ENCODE measurements at regions not wholly inside any gene's neighbourhood (a gene's known extent, or its start where the extent isn't known, plus 50 kb on each side); places are given as distances from the start of the nearest gene placed in this dataset.

GRCh38 chr5:61653807-61654580 is 321.9 kb downstream of the ZSWIM6 start:
- DNase-seq = no peak

- no peak for DNase-seq
Observed at GRCh38 chr5:61654876-61655275, 322.8 kb downstream of the ZSWIM6 start.

- no peak for DNase-seq
Observed at GRCh38 chr5:61657010-61657409, 325.0 kb downstream of the ZSWIM6 start.

- no peak for DNase-seq
Observed at GRCh38 chr5:61657686-61658085, 325.6 kb downstream of the ZSWIM6 start.

GRCh38 chr5:61658592-61659008 is 326.5 kb downstream of the ZSWIM6 start:
- DNase-seq = peak in 11 of 14 donors; percentile 41 to 84 (median 67)

- peak in 4 of 14 donors; percentile 23 to 51 (median 33) for DNase-seq
Observed at GRCh38 chr5:61659221-61659696, 327.2 kb downstream of the ZSWIM6 start.

- no peak for DNase-seq
Observed at GRCh38 chr5:61662670-61663069, 330.6 kb downstream of the ZSWIM6 start.

- peak in 4 of 14 donors; percentile 17 to 30 (median 22) for DNase-seq
Observed at GRCh38 chr5:61666064-61666621, 334.1 kb downstream of the ZSWIM6 start.

GRCh38 chr5:61667525-61668218 is 335.6 kb downstream of the ZSWIM6 start:
- DNase-seq = no peak

GRCh38 chr5:61669531-61669930 is 337.5 kb downstream of the ZSWIM6 start:
- DNase-seq = no peak

GRCh38 chr5:61670941-61671340 is 338.9 kb downstream of the ZSWIM6 start:
- DNase-seq = no peak

GRCh38 chr5:61673007-61673735 is 341.1 kb downstream of the ZSWIM6 start:
- peak in 1 of 14 donors; percentile 8 for DNase-seq

- no peak for DNase-seq
Observed at GRCh38 chr5:61674378-61674777, 342.3 kb downstream of the ZSWIM6 start.

- peak in 10 of 14 donors; percentile 15 to 78 (median 54) for DNase-seq
Observed at GRCh38 chr5:61675015-61675692, 343.1 kb downstream of the ZSWIM6 start.

GRCh38 chr5:61677220-61677619 is 345.2 kb downstream of the ZSWIM6 start:
- DNase-seq = no peak

- no peak for DNase-seq
Observed at GRCh38 chr5:61678966-61679365, 346.9 kb downstream of the ZSWIM6 start.

- no peak for DNase-seq
Observed at GRCh38 chr5:61679562-61679961, 347.5 kb downstream of the ZSWIM6 start.

- no peak for DNase-seq
Observed at GRCh38 chr5:61680247-61680646, 348.2 kb downstream of the ZSWIM6 start.

- no peak for DNase-seq
Observed at GRCh38 chr5:61683148-61683547, 351.1 kb downstream of the ZSWIM6 start.

GRCh38 chr5:61683926-61684325 is 351.9 kb downstream of the ZSWIM6 start:
- no peak for DNase-seq

- no peak for DNase-seq
Observed at GRCh38 chr5:61686491-61687257, 354.6 kb downstream of the ZSWIM6 start.

All from C1 segment of cervical spinal cord (tissue), 14 donors.